Heart right ventricle (tissue), 16 donors: ENCODE measurements at regions not wholly inside any gene's neighbourhood (a gene's known extent, or its start where the extent isn't known, plus 50 kb on each side); places are given as distances from the start of the nearest gene placed in this dataset.

Experiments
- ATAC-seq, 8 donors: fragments of 200-7000 bp; cut with Tn5 transposase; one replicate each; pipeline ENCODE4 v1.9.1; 2020; ENCODE audit warnings: mild to moderate bottlenecking in 8 of 8, moderate library complexity in 8 of 8, moderate number of reproducible peaks in 1 of 8
- DNase-seq, 2 donors: peaks; one replicate each; pipeline ENCODE4 v3.0.0-alpha.2; 2020
- H3K27ac ChIP-seq, 10 donors: fragments of 200-600 bp; sonication (generic) in 2 of 10; one replicate each; pipeline versions ENCODE4 v1.5.0 to v1.8.0; 2020 to 2022; ENCODE audit warnings: mild to moderate bottlenecking in 3 of 10
- H3K27me3 ChIP-seq, 7 donors: fragments of 200-600 bp; one replicate each; pipeline ENCODE4 v1.8.0; 2021 to 2022; ENCODE audit warnings: mild to moderate bottlenecking in 2 of 7
- H3K36me3 ChIP-seq, 9 donors: fragments of 200-600 bp; sonication (generic) in 1 of 9; one replicate each; pipeline versions ENCODE4 v1.5.0 to v1.8.0; 2020 to 2022; ENCODE audit warnings: mild to moderate bottlenecking in 2 of 9
- H3K4me1 ChIP-seq, 9 donors: fragments of 200-600 bp; sonication (generic) in 1 of 9; one replicate each; pipeline versions ENCODE4 v1.5.0 to v1.8.0; 2020 to 2022; ENCODE audit warnings: mild to moderate bottlenecking in 4 of 9
- H3K4me3 ChIP-seq, 10 donors: fragments of 200-600 bp; sonication (generic) in 2 of 10; one replicate each; pipeline versions ENCODE4 v1.5.0 to v1.8.0; 2020 to 2022; ENCODE audit warnings: mild to moderate bottlenecking in 7 of 10, moderate library complexity in 2 of 10
- H3K9me3 ChIP-seq, 11 donors: fragments of 200-600 bp in 10 of 11; sonication (generic) in 2 of 11; one replicate each; pipeline versions ENCODE4 v1.5.0 to v1.8.0; 2013 to 2022; ENCODE audit warnings: mild to moderate bottlenecking in 2 of 11, control low read depth in 1 of 11, moderate library complexity in 1 of 11
- WGBS, 2 donors: extraction: QIAGEN DNeasy Blood & Tissue Kit; methylation state at CpG; one replicate each; pipeline ENCODE4 v1.1.7; 2013; ENCODE audit warnings: inconsistent platforms in 1 of 2; 5-methylcytosine and 5-hydroxymethylcytosine counted together
- intact Hi-C, 10 donors: fragments of 100-400 bp; cut with DNase I; formaldehyde crosslinking; loops; one replicate each; pipeline versions ENCODE4 v1.11.1 to v1.14.2; 2022
- TF ChIP-seq, protein P1 (sequence below), 9 donors: fragments of 200-600 bp; sonication (generic) in 2 of 9; IDR thresholded peaks; one replicate each; pipeline versions ENCODE4 v1.5.0 to v1.8.0; 2021 to 2022; ENCODE audit warnings: antibody characterized with exemption in 9 of 9, mild to moderate bottlenecking in 5 of 9, moderate library complexity in 1 of 9
- donor health status: Arrhythmogenic right ventricular cardiomyopathy.
- donor health status: ischemic (EF 13 %, LVEDD 7.1; RV severe dilation, severe dysfunction).
- donor health status: healthy with polysubstance abuse.
- donor health status: DM: no; HTN: yes; CAD: no.
- donor health status: DM: no; HTN: no; CAD: no.
- donor health status: ischemic (EF 25% LVEDD 6.9; RV normal size, moderate dysfunction).
- donor health status: ischemic (EF 25% LVEDD 5.7; RV mildly dilated, moderate dysfunction).
- donor health status: healthy.
- donor health status: DM: yes; HTN: yes; CAD: no.
- donor health status: Ischemic cardiomyopathy.
- donor health status: ischemic (EF 35%, LVEDD 5.7; RV mildly dilated, moderate dysfunction).
- donor health status: nonischemic (EF 11% LVEDD 7.7; RV severe dilation, severe dysfunction).
- donor health status: DM: yes; HTN: yes; CAD: no.
- donor health status: PGD.
- donor health status: ischemic (EF 29% LVEDD 5.4; RV normal size, mild dysfunction).
- donor health status: nonischemic (EF 23%, LVEDD 6.1; RV moderate dilation, normal function).

DNA sequence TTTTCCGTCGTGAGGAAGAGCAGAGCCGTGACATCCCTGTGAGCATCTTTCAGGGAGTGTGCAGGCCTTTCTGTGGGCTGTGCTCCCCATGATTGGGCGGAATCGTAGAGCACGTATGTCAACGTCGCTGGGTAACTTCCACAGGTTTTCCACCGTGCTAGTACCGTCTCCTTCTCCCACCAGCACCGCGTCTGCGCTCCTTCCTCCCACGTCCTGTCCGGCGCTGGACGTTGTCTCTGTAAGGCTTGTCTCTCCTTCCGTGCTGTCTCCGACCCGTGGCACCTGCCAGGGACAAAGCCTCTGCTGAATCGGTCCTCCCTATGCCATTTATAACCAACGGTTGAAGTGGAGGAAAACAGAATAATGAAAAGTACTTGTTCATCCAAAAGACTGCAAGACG lies 386.7 kb downstream of the BRD1 start:
- 90 to 92% methylated on average over 23 of the region's 23 CpGs for WGBS, 2 donors
- no peak overlapping the region for H3K4me3 ChIP-seq
- TF ChIP-seq, protein P1, sequence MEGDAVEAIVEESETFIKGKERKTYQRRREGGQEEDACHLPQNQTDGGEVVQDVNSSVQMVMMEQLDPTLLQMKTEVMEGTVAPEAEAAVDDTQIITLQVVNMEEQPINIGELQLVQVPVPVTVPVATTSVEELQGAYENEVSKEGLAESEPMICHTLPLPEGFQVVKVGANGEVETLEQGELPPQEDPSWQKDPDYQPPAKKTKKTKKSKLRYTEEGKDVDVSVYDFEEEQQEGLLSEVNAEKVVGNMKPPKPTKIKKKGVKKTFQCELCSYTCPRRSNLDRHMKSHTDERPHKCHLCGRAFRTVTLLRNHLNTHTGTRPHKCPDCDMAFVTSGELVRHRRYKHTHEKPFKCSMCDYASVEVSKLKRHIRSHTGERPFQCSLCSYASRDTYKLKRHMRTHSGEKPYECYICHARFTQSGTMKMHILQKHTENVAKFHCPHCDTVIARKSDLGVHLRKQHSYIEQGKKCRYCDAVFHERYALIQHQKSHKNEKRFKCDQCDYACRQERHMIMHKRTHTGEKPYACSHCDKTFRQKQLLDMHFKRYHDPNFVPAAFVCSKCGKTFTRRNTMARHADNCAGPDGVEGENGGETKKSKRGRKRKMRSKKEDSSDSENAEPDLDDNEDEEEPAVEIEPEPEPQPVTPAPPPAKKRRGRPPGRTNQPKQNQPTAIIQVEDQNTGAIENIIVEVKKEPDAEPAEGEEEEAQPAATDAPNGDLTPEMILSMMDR (IDR thresholded peaks at IDR 0.05), result no peak
- no peaks in the 10 kb centered on the region for H3K9me3 ChIP-seq
- H3K4me1 ChIP-seq, result no peaks in the 10 kb centered on the region
- ATAC-seq (no peak), DNase-seq (no peak)
- peaks cover 0 to 17% (median 2%) of the 10 kb centered on the region in 7 donors for H3K27me3 ChIP-seq
- H3K36me3 ChIP-seq, result no peaks in the 10 kb centered on the region
- H3K27ac ChIP-seq, result no peak overlapping the region
- intact Hi-C loops, result no loop called here

DNA sequence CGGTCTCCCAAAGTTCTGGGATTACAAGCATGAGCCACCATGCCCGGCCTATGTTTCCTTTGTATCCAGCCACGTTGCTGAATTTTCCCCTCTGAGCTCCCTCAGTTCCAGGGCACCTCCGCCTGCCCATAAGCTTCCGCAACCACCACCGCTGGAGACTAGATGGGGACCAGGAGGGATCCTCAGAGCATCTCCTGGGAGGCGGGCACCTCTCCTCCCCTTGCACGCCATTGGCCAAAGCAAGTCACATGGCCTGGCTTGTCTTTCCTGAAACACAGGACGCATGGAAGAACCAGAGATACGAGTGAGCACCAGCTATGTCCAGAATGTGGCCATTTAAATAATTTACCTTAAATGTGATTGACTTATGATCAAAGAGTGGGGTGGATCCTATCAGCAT lies 388.3 kb downstream of the BRD1 start:
- H3K36me3 ChIP-seq, result no peaks in the 10 kb centered on the region
- TF ChIP-seq, protein P1 (IDR thresholded peaks at IDR 0.05), result no peak
- no peak for ATAC-seq
- no peak for DNase-seq
- no peak overlapping the region for H3K27ac ChIP-seq
- 84 to 88% methylated on average over 10 of the region's 10 CpGs for WGBS, 2 donors
- H3K4me3 ChIP-seq, result no peak overlapping the region
- H3K9me3 ChIP-seq, result peaks cover 0 to 14% (median 0%) of the 10 kb centered on the region in 11 donors
- H3K27me3 ChIP-seq, result peaks cover 0 to 17% (median 0%) of the 10 kb centered on the region in 7 donors
- intact Hi-C loops, result no loop called here
- no peaks in the 10 kb centered on the region for H3K4me1 ChIP-seq

DNA sequence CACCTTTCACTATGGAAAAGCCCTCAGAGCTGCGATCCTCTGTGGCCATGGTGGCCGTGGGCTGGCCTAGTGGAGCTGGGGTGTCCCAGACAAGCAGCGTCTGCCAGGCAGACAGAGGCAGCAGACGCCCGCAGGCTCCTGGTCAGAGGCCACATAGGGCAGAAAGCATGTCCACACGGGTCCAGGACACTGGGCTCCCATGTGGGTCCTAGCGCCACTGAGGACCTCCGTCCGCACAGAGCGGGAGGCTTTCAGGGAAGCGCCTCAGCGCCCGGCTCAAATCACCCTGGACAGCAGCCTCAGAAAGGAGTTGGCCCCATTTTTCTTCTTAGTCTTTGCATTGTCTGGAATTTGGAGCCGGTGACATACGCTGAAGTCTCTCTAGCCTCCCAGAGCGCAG lies 389.7 kb downstream of the BRD1 start:
- Histone ChIP-seq H3K27ac (no peak overlapping the region), H3K9me3 (peaks cover 0 to 18% (median 0%) of the 10 kb centered on the region in 11 donors), H3K4me1 (no peaks in the 10 kb centered on the region), H3K36me3 (no peaks in the 10 kb centered on the region), H3K4me3 (no peak overlapping the region), H3K27me3 (peaks cover 0 to 17% (median under 1%) of the 10 kb centered on the region in 7 donors)
- intact Hi-C loops, result no loop called here
- WGBS, 2 donors, result 83 to 86% methylated on average over 16 of the region's 16 CpGs
- TF ChIP-seq, protein P1 (IDR thresholded peaks at IDR 0.05), result no peak
- DNase-seq, result no peak
- no peak for ATAC-seq

DNA sequence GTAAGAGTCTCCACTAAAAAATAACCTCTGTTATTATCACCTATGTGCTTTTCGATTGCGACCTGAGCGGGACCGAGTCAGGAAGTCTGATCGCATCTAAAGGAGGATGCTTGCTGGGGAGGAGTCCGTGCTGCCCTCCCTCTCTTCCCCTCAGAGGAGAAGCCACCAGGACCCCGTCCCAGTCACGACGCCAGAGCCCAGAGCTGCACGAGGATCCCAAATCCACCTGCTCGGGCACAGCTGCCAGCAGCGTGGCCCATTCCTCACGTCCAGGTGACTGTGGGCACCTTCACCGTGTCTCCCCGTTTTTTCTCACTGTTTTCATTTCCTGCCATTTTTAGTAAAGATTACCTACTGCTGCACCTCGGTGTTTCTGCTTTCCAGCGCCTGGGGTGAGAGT lies 390.3 kb downstream of the BRD1 start:
- DNase-seq (no peak), ATAC-seq (no peak)
- Histone ChIP-seq H3K36me3 (no peaks in the 10 kb centered on the region), H3K4me3 (no peak overlapping the region), H3K4me1 (no peaks in the 10 kb centered on the region), H3K9me3 (peaks cover 0 to 18% (median 0%) of the 10 kb centered on the region in 11 donors), H3K27me3 (peaks cover 0 to 23% (median 5%) of the 10 kb centered on the region in 7 donors), H3K27ac (no peak overlapping the region)
- TF ChIP-seq, protein P1 (IDR thresholded peaks at IDR 0.05), result no peak
- intact Hi-C loops, result no loop called here
- WGBS, 2 donors, result 84 to 88% methylated on average over 17 of the region's 17 CpGs
